GM13977 (cell line): ENCODE measurements at regions not wholly inside any gene's neighbourhood (a gene's known extent, or its start where the extent isn't known, plus 50 kb on each side); places are given as distances from the start of the nearest gene placed in this dataset.

Experiments used
- DNase-seq: peaks from one replicate; pipeline ENCODE4 v3.0.0; 2012; ENCODE audit warnings: low spot score
- in situ Hi-C: fragments of 300-500 bp; cut with MboI; formaldehyde crosslinking; loops from one replicate; pipeline ENCODE4 v1.12.0; 2022; ENCODE audit warnings: low sequenced_read_pairs, low pct_unique_long_range_greater_than_20kb, mixed read lengths, inconsistent platforms; ENCODE audit not compliant: unreplicated experiment
- TF ChIP-seq, protein P1 (sequence below): IDR thresholded peaks from 2 replicates; pipeline ENCODE4 v1.5.1; 2012; ENCODE audit warnings: mild to moderate bottlenecking, control low read depth; ENCODE audit not compliant: insufficient read depth; ENCODE audit errors: extremely low read depth, missing control alignments

DNA sequence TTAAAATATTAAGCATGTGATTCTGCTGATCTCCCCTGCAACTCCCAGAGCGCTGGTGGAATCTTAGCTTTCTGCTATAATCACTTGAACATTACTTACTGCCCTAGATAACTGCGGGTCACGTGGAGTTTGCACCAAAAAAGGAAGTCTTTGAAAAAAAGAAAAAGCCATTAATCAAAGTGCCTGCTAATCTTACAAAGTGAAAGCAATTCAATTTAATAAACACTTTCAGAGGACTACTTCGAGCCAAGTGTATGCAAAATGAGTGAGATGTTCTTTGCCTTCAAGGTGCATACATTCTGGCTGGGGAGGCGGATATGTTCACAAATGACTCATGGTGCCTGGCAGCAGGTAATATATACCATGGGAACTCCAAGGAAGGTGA lies 109.9 kb upstream of the GAP43 start:
- no peak for DNase-seq
- in situ Hi-C loops: no loop called here
- TF ChIP-seq, protein P1, sequence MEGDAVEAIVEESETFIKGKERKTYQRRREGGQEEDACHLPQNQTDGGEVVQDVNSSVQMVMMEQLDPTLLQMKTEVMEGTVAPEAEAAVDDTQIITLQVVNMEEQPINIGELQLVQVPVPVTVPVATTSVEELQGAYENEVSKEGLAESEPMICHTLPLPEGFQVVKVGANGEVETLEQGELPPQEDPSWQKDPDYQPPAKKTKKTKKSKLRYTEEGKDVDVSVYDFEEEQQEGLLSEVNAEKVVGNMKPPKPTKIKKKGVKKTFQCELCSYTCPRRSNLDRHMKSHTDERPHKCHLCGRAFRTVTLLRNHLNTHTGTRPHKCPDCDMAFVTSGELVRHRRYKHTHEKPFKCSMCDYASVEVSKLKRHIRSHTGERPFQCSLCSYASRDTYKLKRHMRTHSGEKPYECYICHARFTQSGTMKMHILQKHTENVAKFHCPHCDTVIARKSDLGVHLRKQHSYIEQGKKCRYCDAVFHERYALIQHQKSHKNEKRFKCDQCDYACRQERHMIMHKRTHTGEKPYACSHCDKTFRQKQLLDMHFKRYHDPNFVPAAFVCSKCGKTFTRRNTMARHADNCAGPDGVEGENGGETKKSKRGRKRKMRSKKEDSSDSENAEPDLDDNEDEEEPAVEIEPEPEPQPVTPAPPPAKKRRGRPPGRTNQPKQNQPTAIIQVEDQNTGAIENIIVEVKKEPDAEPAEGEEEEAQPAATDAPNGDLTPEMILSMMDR: no peak

DNA sequence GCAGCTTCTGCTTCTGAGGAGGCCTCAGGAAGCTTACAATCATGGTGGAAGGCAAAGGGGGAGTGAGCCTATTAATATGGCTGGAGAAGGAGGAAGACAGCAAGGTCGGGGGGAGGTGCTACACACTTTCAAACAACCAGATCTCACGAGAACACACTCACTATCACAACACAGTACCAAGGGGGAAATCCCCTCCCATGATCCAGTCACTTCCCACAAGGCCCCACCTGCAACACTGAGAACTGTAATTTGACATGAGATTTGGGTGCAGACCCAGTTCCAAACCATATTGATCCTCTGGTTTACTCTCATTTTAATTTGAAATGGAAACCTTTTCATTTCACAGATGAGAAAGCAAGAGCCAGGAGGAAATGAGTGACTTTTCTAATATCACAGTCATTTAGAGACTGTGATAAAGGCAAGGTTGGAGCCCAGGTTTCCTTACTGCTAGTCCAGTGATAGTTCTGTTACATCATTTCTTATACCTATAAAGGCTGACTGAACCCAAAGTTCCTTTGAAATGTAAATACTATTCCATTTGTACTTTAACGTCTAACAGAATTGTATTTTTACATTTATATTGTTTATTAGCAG lies 105.8 kb upstream of the GAP43 start:
- in situ Hi-C loops: no loop called here
- TF ChIP-seq, protein P1: no peak
- DNase-seq: no peak

DNA sequence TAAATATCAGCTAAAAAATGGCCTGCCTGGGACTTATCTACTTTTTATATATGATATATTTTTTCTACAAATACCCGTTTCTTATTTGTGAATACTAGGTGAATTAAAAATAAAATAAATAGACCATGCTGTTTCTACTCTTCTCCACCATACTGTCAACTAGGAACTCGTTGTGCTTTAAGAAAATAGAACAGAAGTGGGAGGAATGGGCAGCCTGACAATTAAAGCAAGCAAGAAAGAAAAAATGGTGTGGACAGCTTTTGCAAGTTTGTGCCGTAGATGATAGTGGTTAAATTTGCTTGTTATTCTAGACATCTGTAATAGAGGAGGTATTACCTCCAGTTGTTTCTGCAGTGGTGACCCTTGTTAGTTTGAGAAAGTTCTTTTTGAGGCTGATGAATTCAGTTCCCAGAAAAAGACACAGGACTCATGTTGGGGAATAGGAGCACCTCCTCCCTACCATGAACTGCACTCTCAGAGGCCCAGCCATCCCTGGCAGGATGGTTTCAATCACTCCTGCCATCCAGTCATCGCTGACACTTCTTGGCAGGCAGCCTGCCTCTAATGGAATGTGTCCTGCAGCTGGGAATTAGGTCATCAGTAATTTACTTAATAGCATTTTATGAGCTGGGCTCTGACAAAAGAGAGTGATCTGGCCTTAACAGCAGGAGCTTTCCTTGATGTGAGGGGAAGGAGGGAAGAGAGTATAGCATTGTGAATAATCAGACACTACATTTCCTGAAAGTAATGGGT lies 105.0 kb upstream of the GAP43 start:
- in situ Hi-C loops: no loop called here
- no peak for DNase-seq
- TF ChIP-seq, protein P1: no peak

DNA sequence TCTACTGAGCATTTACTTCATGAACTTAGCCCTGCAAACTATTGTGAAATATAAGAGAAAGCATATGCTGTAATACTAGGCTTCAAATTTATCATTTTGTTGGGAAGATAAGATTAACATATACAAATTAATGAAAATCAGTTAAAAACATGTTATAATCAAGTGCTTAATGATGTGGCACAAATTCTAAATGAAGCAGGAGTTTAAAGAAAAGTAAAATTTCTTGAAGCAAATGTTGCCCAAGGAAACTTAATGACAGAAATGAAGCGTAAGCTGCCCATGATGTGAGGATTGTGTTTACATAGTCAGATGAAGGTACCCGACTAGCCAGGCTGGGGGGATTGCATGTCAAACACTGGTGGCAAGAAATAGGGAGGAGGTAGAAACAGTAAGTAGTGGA lies 103.1 kb upstream of the GAP43 start:
- DNase-seq: no peak
- TF ChIP-seq, protein P1: no peak
- in situ Hi-C loops: no loop called here

DNA sequence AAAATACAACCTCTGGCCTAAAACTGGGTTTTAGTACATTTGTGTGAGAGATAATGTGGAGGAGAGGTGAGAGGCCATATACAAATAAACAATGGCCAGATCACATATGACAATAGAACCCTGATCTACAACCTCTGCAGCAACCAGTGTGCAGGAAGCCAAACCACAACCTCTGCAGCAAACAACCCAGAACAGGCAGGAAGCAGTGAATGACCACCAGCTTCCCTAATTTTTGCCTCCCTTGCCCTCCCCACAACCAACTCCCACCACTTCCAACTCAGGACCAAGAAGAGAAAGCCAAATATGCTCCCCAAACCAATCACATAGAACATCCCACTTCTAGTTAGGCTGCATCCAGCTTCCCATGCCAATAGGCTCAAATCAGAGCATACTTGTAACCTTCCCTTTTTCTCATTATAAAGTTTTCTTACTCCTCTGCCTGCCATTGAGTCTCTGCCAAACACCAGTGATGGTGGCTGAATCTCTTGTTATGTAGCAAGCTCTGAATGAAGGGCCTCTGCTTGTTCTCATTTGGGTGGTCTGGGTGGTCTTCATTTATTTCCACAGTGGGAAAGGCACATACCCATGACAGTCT lies 102.6 kb upstream of the GAP43 start:
- no peak for DNase-seq
- TF ChIP-seq, protein P1: no peak
- in situ Hi-C loops: no loop called here

DNA sequence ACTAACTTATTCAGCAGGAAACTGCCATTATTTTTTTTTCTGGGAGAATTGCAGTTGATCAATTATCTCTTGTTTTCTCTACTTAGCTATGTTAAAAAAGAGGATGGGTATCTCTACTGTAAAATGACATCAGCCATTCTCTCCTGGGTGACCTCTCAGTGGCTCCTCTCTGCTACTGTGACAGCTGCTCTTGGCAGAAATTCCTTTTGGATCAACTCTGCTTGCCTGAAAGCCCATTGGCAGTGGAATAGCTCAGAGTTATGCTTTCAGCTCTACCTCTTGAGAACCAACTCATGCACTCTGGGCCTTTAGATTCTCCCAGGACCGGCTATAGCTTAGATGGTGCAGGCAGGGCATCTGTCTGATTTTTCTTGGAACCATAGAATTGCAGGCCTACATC lies 99.9 kb upstream of the GAP43 start:
- no peak for DNase-seq
- in situ Hi-C loops: no loop called here
- TF ChIP-seq, protein P1: no peak
